Activated T-helper 17 cell treated with anti-CD3 and anti-CD28 coated beads, Interleukin-2, amount 50 U/mL, for 72 hours (primary cell): ENCODE measurements at regions not wholly inside any gene's neighbourhood (a gene's known extent, or its start where the extent isn't known, plus 50 kb on each side); places are given as distances from the start of the nearest gene placed in this dataset.

Experiments
- ATAC-seq: fragments of 150-1000 bp; cut with Tn5 transposase; replicated peaks from 2 replicates; pipeline ENCODE4 v1.10.0; 2021; ENCODE audit warnings: mild to moderate bottlenecking, moderate library complexity
- H3K27ac Mint-ChIP-seq: one replicate; pipeline ENCODE4 v1.8.0; 2022; ENCODE audit warnings: mixed read lengths
- H3K27me3 Mint-ChIP-seq: one replicate; pipeline ENCODE4 v1.8.0; 2022; ENCODE audit warnings: mixed read lengths
- H3K36me3 Mint-ChIP-seq: one replicate; pipeline ENCODE4 v1.8.0; 2022; ENCODE audit warnings: low read depth, mild to moderate bottlenecking, mixed read lengths
- H3K4me1 Mint-ChIP-seq: one replicate; pipeline ENCODE4 v1.8.0; 2022; ENCODE audit warnings: mixed read lengths
- H3K4me3 Mint-ChIP-seq: one replicate; pipeline ENCODE4 v1.8.0; 2022; ENCODE audit warnings: mild to moderate bottlenecking, mixed read lengths
- H3K9me3 Mint-ChIP-seq: one replicate; pipeline ENCODE4 v1.8.0; 2022; ENCODE audit warnings: mixed read lengths

DNA sequence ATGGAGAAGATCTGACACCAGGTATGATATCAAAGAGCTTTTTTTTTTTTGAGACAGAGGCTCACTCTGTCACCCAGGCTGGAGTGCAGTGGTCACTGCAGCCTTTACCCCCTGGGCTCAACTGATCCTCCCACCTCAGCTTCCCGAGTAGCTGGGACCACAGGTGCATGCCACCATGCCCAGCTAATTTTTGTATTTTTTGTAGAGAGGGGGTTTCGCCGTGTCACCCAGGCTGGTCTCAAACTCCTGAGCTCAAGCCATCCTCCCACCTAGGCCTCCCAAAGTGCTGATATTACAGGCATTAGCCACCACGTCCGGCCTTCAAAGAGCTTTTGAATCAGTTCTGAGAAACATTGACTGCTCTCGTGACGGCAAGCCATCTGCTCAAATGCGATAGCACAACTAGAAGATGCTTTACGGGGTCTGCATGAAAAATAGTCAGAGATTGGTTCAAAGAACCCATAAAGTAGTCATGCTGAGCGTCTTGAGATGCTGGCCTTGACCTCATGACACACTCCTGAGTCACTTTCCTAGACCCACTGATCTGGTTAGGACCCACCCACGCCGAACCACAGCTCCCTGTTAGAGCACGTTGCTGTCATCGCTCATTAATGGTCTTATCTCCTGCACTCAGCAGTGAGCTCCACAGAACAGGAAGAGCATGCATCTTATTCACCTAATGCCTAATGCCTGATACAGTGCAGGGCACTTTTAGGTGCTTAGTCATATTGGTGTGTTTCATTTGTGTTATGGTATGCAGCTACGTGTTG lies 57.0 kb upstream of the NR2F2 start:
- no peaks in the 10 kb centered on the region for H3K27me3 Mint-ChIP-seq
- H3K4me1 Mint-ChIP-seq = no peaks in the 10 kb centered on the region
- no peak overlapping the region for H3K4me3 Mint-ChIP-seq
- H3K27ac Mint-ChIP-seq = no peak overlapping the region
- peak; percentile 52 for ATAC-seq
- H3K9me3 Mint-ChIP-seq = peaks cover 5% of the 10 kb centered on the region
- no peaks in the 10 kb centered on the region for H3K36me3 Mint-ChIP-seq

DNA sequence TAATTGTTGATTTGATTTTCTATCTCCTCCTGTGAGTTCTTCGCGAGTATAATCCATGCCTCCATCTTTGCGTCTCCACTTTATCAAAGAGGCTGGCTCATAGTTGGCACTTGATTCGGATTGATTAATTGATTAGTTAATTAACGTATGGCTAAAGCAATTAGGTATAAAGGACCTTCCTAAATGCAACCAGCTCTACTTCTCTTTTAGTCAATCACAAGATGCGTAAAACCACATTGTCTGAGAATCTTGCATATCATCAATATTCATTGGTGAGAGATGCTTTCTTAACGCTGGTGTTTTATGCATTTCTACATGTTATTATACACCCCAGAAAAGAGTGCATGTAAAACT lies 56.4 kb upstream of the NR2F2 start:
- no peak for ATAC-seq
- Mint-ChIP-seq H3K4me1 (no peaks in the 10 kb centered on the region), H3K36me3 (no peaks in the 10 kb centered on the region), H3K9me3 (peaks cover 5% of the 10 kb centered on the region), H3K27me3 (no peaks in the 10 kb centered on the region), H3K27ac (no peak overlapping the region), H3K4me3 (no peak overlapping the region)

DNA sequence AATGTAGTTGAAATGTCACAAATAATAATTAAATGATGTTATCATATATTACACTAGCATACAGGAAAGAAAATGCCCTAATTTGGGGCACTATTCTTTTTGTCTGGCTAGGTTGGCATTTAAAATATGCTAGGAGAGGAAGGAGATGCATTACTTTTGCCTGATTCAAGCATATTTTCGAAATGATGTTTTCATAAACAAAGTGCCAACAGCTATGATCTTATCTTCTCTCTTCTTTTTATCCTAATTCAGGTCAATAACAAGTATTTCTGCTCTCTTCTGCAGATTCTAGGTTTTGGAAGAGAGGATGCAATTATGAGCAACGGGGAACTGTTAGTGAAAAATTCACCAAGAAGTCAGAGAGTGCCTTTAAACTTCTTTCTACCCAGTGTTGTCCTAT lies 55.8 kb upstream of the NR2F2 start:
- H3K36me3 Mint-ChIP-seq = no peaks in the 10 kb centered on the region
- no peak for ATAC-seq
- no peaks in the 10 kb centered on the region for H3K4me1 Mint-ChIP-seq
- H3K27ac Mint-ChIP-seq = no peak overlapping the region
- H3K9me3 Mint-ChIP-seq = peaks cover 5% of the 10 kb centered on the region
- H3K4me3 Mint-ChIP-seq = no peak overlapping the region
- no peaks in the 10 kb centered on the region for H3K27me3 Mint-ChIP-seq

DNA sequence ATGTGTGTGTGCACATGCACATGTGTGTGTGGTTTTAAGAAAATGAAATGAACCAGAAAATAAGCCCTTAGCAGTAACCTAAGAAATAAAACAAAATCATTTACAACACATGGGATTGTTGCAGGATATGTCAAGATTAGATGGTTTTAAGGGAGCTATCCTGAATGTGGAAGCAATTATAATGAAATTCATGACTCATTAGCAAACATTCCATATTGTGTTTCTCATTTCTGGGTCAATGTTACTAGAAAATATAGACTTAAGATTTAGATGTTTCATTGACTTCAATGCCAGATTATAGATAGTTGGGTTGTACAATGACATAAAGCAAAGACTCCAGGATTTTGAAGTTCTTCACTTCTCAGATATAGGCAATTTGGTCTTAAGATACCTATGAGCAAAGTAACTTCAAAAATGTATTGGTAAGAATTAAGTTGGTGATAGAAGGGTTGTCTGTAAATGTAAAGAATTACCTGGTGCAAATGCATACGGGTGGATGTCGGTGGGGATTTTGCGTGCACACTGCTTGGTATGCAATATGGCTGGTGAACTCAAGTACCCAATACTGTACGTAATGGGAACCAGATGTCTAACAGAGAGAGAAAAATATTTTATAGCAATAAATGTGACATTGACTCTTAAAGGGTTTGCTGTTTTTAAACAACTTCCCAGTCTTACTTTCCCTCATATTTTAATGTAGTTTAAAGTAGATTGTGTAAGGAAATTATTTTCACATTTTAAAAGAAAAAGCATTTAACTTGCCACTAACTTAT lies 53.9 kb upstream of the NR2F2 start:
- Mint-ChIP-seq H3K36me3 (no peaks in the 10 kb centered on the region), H3K27me3 (no peaks in the 10 kb centered on the region), H3K4me3 (no peak overlapping the region), H3K27ac (no peak overlapping the region), H3K9me3 (peaks cover 7% of the 10 kb centered on the region), H3K4me1 (no peaks in the 10 kb centered on the region)
- ATAC-seq = no peak
